ENCODE measurements at regions not wholly inside any gene's neighbourhood (a gene's known extent, or its start where the extent isn't known, plus 50 kb on each side); places are given as distances from the start of the nearest gene placed in this dataset.

DNA sequence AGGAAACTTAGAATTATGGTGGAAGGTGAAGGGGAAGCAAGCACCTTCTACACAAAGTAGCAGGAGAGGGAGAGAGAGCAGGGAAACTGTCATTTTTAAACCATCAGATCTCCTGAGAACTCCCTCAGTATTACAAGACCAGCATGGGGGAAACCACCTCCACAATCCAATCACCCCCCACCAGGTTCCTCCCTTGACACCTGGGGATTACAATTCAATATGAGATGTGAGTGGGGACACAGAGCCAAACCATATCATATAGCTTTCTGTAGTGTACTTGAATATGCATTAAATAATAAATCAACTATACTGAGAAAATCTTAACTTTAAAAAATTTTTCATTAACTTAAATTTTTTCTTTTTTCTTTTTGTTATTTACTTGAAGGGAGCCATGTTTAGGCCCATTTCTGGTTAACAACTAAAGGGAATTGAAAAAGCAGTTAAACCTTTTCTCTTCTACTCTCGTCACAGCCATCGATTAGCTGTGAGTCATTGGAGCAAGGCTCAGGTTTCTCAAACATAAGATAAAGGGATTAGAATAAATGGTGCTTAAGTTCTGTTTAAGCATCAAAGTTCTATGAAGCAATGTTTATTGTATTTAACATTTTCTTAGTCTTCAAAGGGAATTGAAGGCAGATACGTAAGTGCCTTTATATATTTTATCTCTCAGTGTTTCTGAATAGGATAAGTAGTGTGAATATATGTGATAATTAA, 72.2 kb upstream of the DPT start:
- DNase-seq (no peak), FAIRE-seq (no peak)
- no peaks in the 10 kb centered on the region for H3K36me3 ChIP-seq (ENCODE audit: control insufficient read depth in 2 of 3, insufficient read depth in 3 of 3, low read length in 3 of 3)
- no peaks in the 10 kb centered on the region for H3K9me3 ChIP-seq (ENCODE audit: control insufficient read depth in 2 of 3, insufficient read depth in 1 of 3, low read length in 3 of 3)
- H3K27me3 ChIP-seq (ENCODE audit: control insufficient read depth, insufficient read depth, low read length): no peaks in the 10 kb centered on the region
- TF ChIP-seq, protein P1, sequence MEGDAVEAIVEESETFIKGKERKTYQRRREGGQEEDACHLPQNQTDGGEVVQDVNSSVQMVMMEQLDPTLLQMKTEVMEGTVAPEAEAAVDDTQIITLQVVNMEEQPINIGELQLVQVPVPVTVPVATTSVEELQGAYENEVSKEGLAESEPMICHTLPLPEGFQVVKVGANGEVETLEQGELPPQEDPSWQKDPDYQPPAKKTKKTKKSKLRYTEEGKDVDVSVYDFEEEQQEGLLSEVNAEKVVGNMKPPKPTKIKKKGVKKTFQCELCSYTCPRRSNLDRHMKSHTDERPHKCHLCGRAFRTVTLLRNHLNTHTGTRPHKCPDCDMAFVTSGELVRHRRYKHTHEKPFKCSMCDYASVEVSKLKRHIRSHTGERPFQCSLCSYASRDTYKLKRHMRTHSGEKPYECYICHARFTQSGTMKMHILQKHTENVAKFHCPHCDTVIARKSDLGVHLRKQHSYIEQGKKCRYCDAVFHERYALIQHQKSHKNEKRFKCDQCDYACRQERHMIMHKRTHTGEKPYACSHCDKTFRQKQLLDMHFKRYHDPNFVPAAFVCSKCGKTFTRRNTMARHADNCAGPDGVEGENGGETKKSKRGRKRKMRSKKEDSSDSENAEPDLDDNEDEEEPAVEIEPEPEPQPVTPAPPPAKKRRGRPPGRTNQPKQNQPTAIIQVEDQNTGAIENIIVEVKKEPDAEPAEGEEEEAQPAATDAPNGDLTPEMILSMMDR (IDR thresholded peaks at IDR 0.05; ENCODE audit: borderline replicate concordance, extremely low read depth, insufficient read depth): no peak
- intact Hi-C loops (cut with DNase I): no loop called here
- peaks cover 0 to 13% (median 0%) of the 10 kb centered on the region in 3 donors for H3K4me1 ChIP-seq (ENCODE audit: control insufficient read depth in 2 of 3, insufficient read depth in 2 of 3, low read depth in 1 of 3, low read length in 3 of 3)
- no peak overlapping the region for H3K27ac ChIP-seq (ENCODE audit: low read depth in 2 of 2, low read length in 2 of 2)
- no peak overlapping the region for H3K9ac ChIP-seq (ENCODE audit: low read length in 3 of 3)
- no peak overlapping the region for H3K4me3 ChIP-seq (ENCODE audit: low read length in 3 of 3)

DNA sequence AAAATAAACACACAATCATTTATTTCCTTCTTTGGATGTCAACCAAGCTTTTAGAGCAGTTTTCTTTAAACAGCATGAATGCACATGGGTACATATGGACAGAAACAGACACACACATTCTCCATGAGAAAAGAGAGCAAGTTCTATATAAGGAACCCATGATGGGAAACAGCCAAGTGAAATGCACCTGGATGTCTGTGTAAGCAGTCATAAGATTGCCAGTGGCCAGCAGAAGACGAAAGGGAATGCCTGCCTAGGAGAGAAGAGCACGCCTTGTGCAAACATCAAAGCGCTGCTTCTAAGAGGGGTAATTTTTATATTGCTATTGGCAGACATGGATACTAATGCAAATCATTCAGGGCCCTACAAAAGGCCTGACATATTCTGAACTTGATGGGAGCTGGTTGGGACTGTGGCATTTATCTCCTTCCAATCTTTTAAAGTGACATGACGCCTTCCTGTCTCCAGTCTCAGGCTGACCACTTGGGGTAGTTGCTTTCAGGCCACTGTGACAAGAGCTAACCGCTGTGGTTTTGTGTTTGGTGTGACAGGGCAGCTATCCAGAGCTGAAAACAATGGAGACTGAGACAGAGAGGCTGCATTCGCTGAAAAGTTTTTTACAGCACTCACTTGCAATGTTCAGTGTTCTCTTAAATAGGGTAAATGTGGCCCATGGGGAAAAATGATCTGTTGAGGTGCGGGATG, 75.0 kb upstream of the DPT start:
- no peaks in the 10 kb centered on the region for H3K27me3 ChIP-seq (ENCODE audit: control insufficient read depth, insufficient read depth, low read length)
- DNase-seq (no peak), FAIRE-seq (no peak)
- no peak overlapping the region for H3K27ac ChIP-seq (ENCODE audit: low read depth in 2 of 2, low read length in 2 of 2)
- H3K4me3 ChIP-seq (ENCODE audit: low read length in 3 of 3): no peak overlapping the region
- peaks cover 0 to 13% (median 0%) of the 10 kb centered on the region in 3 donors for H3K4me1 ChIP-seq (ENCODE audit: control insufficient read depth in 2 of 3, insufficient read depth in 2 of 3, low read depth in 1 of 3, low read length in 3 of 3)
- no peak overlapping the region for H3K9ac ChIP-seq (ENCODE audit: low read length in 3 of 3)
- TF ChIP-seq, protein P1 (IDR thresholded peaks at IDR 0.05; ENCODE audit: borderline replicate concordance, extremely low read depth, insufficient read depth): no peak
- intact Hi-C loops (cut with DNase I): no loop called here
- no peaks in the 10 kb centered on the region for H3K9me3 ChIP-seq (ENCODE audit: control insufficient read depth in 2 of 3, insufficient read depth in 1 of 3, low read length in 3 of 3)
- no peaks in the 10 kb centered on the region for H3K36me3 ChIP-seq (ENCODE audit: control insufficient read depth in 2 of 3, insufficient read depth in 3 of 3, low read length in 3 of 3)

- no peak overlapping the region for H3K9ac ChIP-seq (ENCODE audit: low read length in 3 of 3)
- no peak for FAIRE-seq
- TF ChIP-seq, protein P1 (IDR thresholded peaks at IDR 0.05; ENCODE audit: borderline replicate concordance, extremely low read depth, insufficient read depth): no peak
- DNase-seq: no peak
- no peaks in the 10 kb centered on the region for H3K9me3 ChIP-seq (ENCODE audit: control insufficient read depth in 2 of 3, insufficient read depth in 1 of 3, low read length in 3 of 3)
- no peaks in the 10 kb centered on the region for H3K27me3 ChIP-seq (ENCODE audit: control insufficient read depth, insufficient read depth, low read length)
- intact Hi-C loops (cut with DNase I): no loop called here
- no peak overlapping the region for H3K27ac ChIP-seq (ENCODE audit: low read depth in 2 of 2, low read length in 2 of 2)
- H3K4me3 ChIP-seq (ENCODE audit: low read length in 3 of 3): no peak overlapping the region
- no peaks in the 10 kb centered on the region for H3K36me3 ChIP-seq (ENCODE audit: control insufficient read depth in 2 of 3, insufficient read depth in 3 of 3, low read length in 3 of 3)
- no peaks in the 10 kb centered on the region for H3K4me1 ChIP-seq (ENCODE audit: control insufficient read depth in 2 of 3, insufficient read depth in 2 of 3, low read depth in 1 of 3, low read length in 3 of 3)
Observed at GRCh38 chr1:168806952-168807351, 77.9 kb upstream of the DPT start.

Measured in kidney (tissue), 13 donors.